ENCODE measurements at regions not wholly inside any gene's neighbourhood (a gene's known extent, or its start where the extent isn't known, plus 50 kb on each side); places are given as distances from the start of the nearest gene placed in this dataset.

- no peaks in the 10 kb centered on the region for H3K79me2 ChIP-seq (ENCODE audit: insufficient read depth, low read length)
- no peaks in the 10 kb centered on the region for H4K20me1 ChIP-seq (ENCODE audit: insufficient read depth, low read length)
- WGBS (ENCODE audit: insufficient coverage) = 92% methylated on average over 2 of the region's 2 CpGs
- Mint-ChIP-seq H3K27ac (no peak overlapping the region), H3K36me3 (no peaks in the 10 kb centered on the region), H3K4me1 (no peaks in the 10 kb centered on the region), H3K27me3 (ENCODE audit: low read depth in 3 of 3) (peaks cover 0 to 1% (median 1%) of the 10 kb centered on the region in 3 donors), H3K4me3 (no peak overlapping the region), H3K9me3 (peaks cover 0 to 4% (median 0%) of the 10 kb centered on the region in 7 donors)
- no peaks in the 10 kb centered on the region for H3K27me3 ChIP-seq (ENCODE audit: control insufficient read depth in 2 of 2, insufficient read depth in 2 of 2, low read length in 2 of 2)
- H3K36me3 ChIP-seq (replicated peaks in 1 of 2; ENCODE audit: control insufficient read depth in 1 of 2, insufficient read depth in 2 of 2, low read length in 2 of 2) = no peaks in the 10 kb centered on the region
- DNase-seq = no peak
- H3K4me1 ChIP-seq (ENCODE audit: control insufficient read depth in 1 of 2, insufficient read depth in 2 of 2, low read length in 2 of 2) = no peaks in the 10 kb centered on the region
- H3K9me3 ChIP-seq (replicated peaks in 1 of 2; ENCODE audit: control insufficient read depth in 1 of 2, insufficient read depth in 1 of 2, low read length in 2 of 2) = no peaks in the 10 kb centered on the region
- no peak overlapping the region for H3K4me3 ChIP-seq (replicated peaks in 1 of 3; ENCODE audit: low read depth in 2 of 3, low read length in 3 of 3)
- TF ChIP-seq, protein P1, sequence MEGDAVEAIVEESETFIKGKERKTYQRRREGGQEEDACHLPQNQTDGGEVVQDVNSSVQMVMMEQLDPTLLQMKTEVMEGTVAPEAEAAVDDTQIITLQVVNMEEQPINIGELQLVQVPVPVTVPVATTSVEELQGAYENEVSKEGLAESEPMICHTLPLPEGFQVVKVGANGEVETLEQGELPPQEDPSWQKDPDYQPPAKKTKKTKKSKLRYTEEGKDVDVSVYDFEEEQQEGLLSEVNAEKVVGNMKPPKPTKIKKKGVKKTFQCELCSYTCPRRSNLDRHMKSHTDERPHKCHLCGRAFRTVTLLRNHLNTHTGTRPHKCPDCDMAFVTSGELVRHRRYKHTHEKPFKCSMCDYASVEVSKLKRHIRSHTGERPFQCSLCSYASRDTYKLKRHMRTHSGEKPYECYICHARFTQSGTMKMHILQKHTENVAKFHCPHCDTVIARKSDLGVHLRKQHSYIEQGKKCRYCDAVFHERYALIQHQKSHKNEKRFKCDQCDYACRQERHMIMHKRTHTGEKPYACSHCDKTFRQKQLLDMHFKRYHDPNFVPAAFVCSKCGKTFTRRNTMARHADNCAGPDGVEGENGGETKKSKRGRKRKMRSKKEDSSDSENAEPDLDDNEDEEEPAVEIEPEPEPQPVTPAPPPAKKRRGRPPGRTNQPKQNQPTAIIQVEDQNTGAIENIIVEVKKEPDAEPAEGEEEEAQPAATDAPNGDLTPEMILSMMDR (IDR thresholded peaks at IDR 0.05) = no peak
- intact Hi-C loops (cut with micrococcal nuclease) = no loop called here
- no peak overlapping the region for H3K4me2 ChIP-seq (replicated peaks; ENCODE audit: extremely low read depth, low read length, poor library complexity, severe bottlenecking)
- no peak overlapping the region for H3K27ac ChIP-seq (ENCODE audit: low read depth in 1 of 2, low read length in 2 of 2)
- H3K9ac ChIP-seq (ENCODE audit: insufficient read depth, low read length, poor library complexity, severe bottlenecking) = no peak overlapping the region
- no peak overlapping the region for H2AFZ ChIP-seq (ENCODE audit: insufficient read depth, low read depth, low read length, poor library complexity, severe bottlenecking)
Observed at GRCh38 chr4:133866328-133866699, 335.3 kb downstream of the PABPC4L start.

DNA sequence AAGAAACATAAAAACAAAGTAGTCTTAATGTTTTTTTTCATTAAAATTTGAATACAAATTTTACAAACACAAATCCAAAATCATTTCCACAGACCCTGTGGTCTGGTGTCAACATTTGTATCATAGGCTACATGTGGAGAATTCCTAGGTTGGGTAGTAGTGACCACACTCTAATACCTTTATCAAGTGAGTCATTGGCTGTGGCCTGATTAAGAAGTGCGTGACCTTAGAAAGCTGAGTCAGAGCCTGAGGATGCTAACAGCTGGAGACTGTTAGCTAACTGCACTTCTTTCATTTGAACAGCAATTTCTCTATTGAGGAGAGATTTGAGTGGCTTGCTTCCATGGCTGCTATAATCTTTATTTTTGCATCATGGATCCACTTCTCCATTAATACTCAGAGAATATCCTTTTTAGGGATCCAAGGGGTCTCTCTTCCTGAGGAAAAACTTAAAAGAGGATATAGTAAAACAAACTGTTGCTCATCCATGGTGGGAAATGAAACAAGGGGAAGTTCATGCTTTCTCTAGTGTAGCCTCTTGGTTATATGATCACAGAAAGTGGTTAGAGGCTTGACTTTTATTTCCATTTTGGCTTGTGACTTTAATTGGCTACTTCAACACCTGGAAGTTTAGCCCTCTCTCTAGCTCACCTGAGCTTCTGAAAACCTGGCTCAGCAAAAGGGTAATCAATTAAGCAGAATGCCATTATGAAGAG lies 335.8 kb downstream of the PABPC4L start:
- intact Hi-C loops (cut with micrococcal nuclease) = no loop called here
- Histone ChIP-seq H2AFZ (ENCODE audit: insufficient read depth, low read depth, low read length, poor library complexity, severe bottlenecking) (no peak overlapping the region), H3K27me3 (ENCODE audit: control insufficient read depth in 2 of 2, insufficient read depth in 2 of 2, low read length in 2 of 2) (no peaks in the 10 kb centered on the region), H3K9ac (ENCODE audit: insufficient read depth, low read length, poor library complexity, severe bottlenecking) (no peak overlapping the region), H3K9me3 (replicated peaks in 1 of 2; ENCODE audit: control insufficient read depth in 1 of 2, insufficient read depth in 1 of 2, low read length in 2 of 2) (no peaks in the 10 kb centered on the region), H3K4me3 (replicated peaks in 1 of 3; ENCODE audit: low read depth in 2 of 3, low read length in 3 of 3) (no peak overlapping the region), H3K4me2 (replicated peaks; ENCODE audit: extremely low read depth, low read length, poor library complexity, severe bottlenecking) (no peak overlapping the region), H3K36me3 (replicated peaks in 1 of 2; ENCODE audit: control insufficient read depth in 1 of 2, insufficient read depth in 2 of 2, low read length in 2 of 2) (no peaks in the 10 kb centered on the region), H3K27ac (ENCODE audit: low read depth in 1 of 2, low read length in 2 of 2) (no peak overlapping the region), H3K79me2 (ENCODE audit: insufficient read depth, low read length) (no peaks in the 10 kb centered on the region), H4K20me1 (ENCODE audit: insufficient read depth, low read length) (no peaks in the 10 kb centered on the region), H3K4me1 (ENCODE audit: control insufficient read depth in 1 of 2, insufficient read depth in 2 of 2, low read length in 2 of 2) (no peaks in the 10 kb centered on the region)
- H3K4me1 Mint-ChIP-seq = no peaks in the 10 kb centered on the region
- H3K27ac Mint-ChIP-seq = no peak overlapping the region
- DNase-seq = no peak
- H3K9me3 Mint-ChIP-seq = peaks cover 0 to 4% (median 0%) of the 10 kb centered on the region in 7 donors
- no peak overlapping the region for H3K4me3 Mint-ChIP-seq
- no peaks in the 10 kb centered on the region for H3K36me3 Mint-ChIP-seq
- TF ChIP-seq, protein P1 (IDR thresholded peaks at IDR 0.05) = no peak
- peaks cover 0 to 1% (median 1%) of the 10 kb centered on the region in 3 donors for H3K27me3 Mint-ChIP-seq (ENCODE audit: low read depth in 3 of 3)
- WGBS (ENCODE audit: insufficient coverage) = no CpG with 5 or more reads among the region's 1 CpG
